Right lobe of liver (tissue), 6 donors: ENCODE measurements at regions not wholly inside any gene's neighbourhood (a gene's known extent, or its start where the extent isn't known, plus 50 kb on each side); places are given as distances from the start of the nearest gene placed in this dataset.

Experiments
- ATAC-seq, 4 donors: fragments of 200-7000 bp; cut with Tn5 transposase; one replicate each; pipeline ENCODE4 v1.9.1; 2020; ENCODE audit warnings: mild to moderate bottlenecking in 4 of 4, moderate library complexity in 4 of 4
- DNase-seq, 3 donors: peaks; one replicate each; pipeline ENCODE4 v3.0.0-alpha.2; 2020
- H3K27ac ChIP-seq, 3 donors: fragments of 200-600 bp; one replicate each; pipeline ENCODE4 v1.8.0; 2022
- H3K27me3 ChIP-seq, 2 donors: fragments of 200-600 bp; one replicate each; pipeline ENCODE4 v1.8.0; 2022
- H3K36me3 ChIP-seq, 4 donors: fragments of 200-600 bp; sonication (generic) in 1 of 4; one replicate each; pipeline versions ENCODE4 v1.5.1 to v1.8.0; 2017 to 2022; ENCODE audit warnings: control low read depth in 1 of 4
- H3K4me1 ChIP-seq, 4 donors: fragments of 200-600 bp; sonication (generic) in 1 of 4; one replicate each; pipeline versions ENCODE4 v1.5.1 to v1.8.0; 2017 to 2022; ENCODE audit warnings: control low read depth in 1 of 4
- H3K4me3 ChIP-seq, 3 donors: fragments of 200-600 bp; one replicate each; pipeline ENCODE4 v1.8.0; 2022
- H3K9me3 ChIP-seq, 4 donors: fragments of 200-600 bp; sonication (generic) in 1 of 4; one replicate each; pipeline versions ENCODE4 v1.5.1 to v1.8.0; 2017 to 2022; ENCODE audit warnings: control low read depth in 1 of 4
- POLR2A ChIP-seq: fragments of 450-650 bp; IDR thresholded peaks from one replicate; pipeline ENCODE4 v1.6.1; 2017; ENCODE audit warnings: antibody characterized with exemption, mild to moderate bottlenecking
- WGBS: methylation state at CpG from one replicate; pipeline ENCODE4 v1.1.6; 2018; ENCODE audit warnings: low coverage, low lambda C conversion rate; ENCODE audit not compliant: insufficient coverage; ENCODE audit errors: missing lambda C conversion rate; 5-methylcytosine and 5-hydroxymethylcytosine counted together
- intact Hi-C, 2 donors: fragments of 100-400 bp; cut with DNase I; formaldehyde crosslinking; loops; one replicate each; pipeline versions ENCODE4 v1.11.2 to v1.14.1; 2022
- TF ChIP-seq, protein P1 (sequence below), 4 donors: fragments of 200-600 bp in 3 of 4; fragments of 450-650 bp in 1 of 4; IDR thresholded peaks; one replicate each; pipeline versions ENCODE4 v1.5.1 to v1.8.0; 2016 to 2022; ENCODE audit warnings: antibody characterized with exemption in 4 of 4, mild to moderate bottlenecking in 2 of 4
- donor health status: DM: no; HTN: yes; CAD: no.
- donor health status: DM: no; HTN: no; CAD: no.
- donor health status: DM: no; HTN: no; CAD: no.
- donor health status: DM: no; HTN: yes; CAD: no.
- donor health status: DM: no; HTN: yes; CAD: no.

DNA sequence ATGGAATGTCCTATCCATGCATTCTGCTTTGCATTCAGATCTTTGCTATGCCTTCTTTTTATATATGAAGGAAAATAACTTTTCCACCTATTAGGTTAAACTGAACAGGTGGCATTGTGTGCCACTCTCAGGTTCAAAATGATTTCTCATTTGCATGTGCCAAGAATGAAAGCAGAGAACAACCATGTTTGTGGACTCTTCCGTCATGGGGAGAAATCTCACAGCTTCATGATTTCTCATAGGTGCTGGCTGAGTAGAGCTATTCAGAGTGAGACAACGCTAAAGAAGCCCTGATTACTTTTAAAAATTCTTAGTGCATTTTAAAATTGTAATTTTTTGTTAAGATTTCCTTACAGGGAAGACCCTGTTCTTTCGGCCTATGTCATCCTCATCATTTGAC, 472.1 kb downstream of the RASEF start:
- Histone ChIP-seq H3K9me3 (no peaks in the 10 kb centered on the region), H3K36me3 (no peaks in the 10 kb centered on the region), H3K4me3 (no peak overlapping the region), H3K4me1 (peaks cover 0 to 4% (median 0%) of the 10 kb centered on the region in 4 donors), H3K27ac (no peak overlapping the region), H3K27me3 (no peaks in the 10 kb centered on the region)
- no peak for ATAC-seq
- DNase-seq: no peak
- intact Hi-C loops: no loop called here
- TF ChIP-seq POLR2A: no peak
- TF ChIP-seq, protein P1, sequence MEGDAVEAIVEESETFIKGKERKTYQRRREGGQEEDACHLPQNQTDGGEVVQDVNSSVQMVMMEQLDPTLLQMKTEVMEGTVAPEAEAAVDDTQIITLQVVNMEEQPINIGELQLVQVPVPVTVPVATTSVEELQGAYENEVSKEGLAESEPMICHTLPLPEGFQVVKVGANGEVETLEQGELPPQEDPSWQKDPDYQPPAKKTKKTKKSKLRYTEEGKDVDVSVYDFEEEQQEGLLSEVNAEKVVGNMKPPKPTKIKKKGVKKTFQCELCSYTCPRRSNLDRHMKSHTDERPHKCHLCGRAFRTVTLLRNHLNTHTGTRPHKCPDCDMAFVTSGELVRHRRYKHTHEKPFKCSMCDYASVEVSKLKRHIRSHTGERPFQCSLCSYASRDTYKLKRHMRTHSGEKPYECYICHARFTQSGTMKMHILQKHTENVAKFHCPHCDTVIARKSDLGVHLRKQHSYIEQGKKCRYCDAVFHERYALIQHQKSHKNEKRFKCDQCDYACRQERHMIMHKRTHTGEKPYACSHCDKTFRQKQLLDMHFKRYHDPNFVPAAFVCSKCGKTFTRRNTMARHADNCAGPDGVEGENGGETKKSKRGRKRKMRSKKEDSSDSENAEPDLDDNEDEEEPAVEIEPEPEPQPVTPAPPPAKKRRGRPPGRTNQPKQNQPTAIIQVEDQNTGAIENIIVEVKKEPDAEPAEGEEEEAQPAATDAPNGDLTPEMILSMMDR (IDR thresholded peaks at IDR 0.05): no peak
- WGBS: 84% methylated on average over 3 of the region's 3 CpGs

DNA sequence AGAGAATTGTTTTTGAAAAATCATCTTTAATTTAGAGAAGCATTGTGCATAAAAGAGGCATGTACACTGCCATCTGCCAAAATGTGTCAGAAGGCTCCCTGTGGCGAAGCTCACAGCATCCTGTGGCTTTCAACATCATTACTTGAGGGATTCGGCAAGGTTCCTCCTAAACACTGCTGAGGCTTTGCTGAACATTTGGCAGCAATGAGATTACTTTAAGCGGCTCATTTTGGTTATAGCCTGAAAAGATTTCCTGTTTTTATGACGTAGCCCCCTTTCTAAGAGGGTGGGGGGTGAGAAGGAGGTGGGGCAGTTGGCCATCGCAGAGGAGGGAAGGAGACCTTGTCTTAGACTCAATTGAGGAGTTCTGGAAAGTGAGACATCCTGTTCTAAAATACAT, 469.4 kb downstream of the RASEF start:
- Histone ChIP-seq H3K4me3 (no peak overlapping the region), H3K27me3 (no peaks in the 10 kb centered on the region), H3K9me3 (no peaks in the 10 kb centered on the region), H3K36me3 (no peaks in the 10 kb centered on the region), H3K4me1 (peaks cover 0 to 26% (median 5%) of the 10 kb centered on the region in 4 donors), H3K27ac (no peak overlapping the region)
- TF ChIP-seq, protein P1 (IDR thresholded peaks at IDR 0.05): no peak
- TF ChIP-seq POLR2A: no peak
- ATAC-seq: no peak
- intact Hi-C loops: no loop called here
- 69% methylated on average over 5 of the region's 5 CpGs for WGBS
- DNase-seq: no peak

DNA sequence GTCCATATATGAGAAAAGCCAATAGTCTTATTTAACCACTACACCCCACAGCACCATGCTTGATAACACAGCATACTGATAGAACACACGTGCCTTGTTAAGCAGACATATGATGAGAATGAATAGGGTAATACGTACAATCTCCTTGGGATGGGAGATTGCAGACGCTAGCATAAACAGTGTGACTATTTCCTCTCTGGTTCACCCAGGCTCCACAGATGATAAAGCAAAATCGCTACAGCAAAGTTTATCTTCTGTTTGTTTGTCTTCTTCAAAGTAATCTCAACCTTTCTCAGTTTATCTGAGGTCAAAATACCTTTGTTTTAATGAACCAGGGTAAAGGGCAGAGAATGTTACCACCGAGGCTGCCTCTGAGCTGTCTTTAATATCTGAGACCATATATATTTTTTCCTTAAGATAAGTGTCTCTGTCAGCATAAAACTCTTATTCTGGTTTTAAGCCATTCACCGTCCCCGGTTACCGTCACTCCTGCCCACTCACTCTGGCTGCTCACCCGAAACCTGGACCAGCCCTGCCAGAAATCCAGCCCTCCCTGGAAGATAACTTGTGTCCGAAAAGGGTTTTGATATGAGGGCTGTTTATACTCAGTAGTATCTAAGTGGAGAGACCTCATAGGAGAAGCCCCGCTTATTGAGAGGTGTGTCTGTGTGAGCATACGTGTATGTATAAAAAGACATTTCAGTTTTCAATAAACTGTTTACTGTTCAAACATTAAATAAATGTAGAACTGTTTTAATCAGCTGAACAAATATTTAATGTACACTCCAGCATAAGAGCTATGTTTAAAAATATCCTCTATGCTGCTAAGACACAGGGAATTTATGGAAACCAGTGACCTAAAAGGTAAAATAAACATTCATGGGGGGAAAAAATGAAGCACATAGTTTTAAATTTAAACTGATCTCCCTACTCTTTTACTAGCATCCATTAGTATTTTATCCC, 465.4 kb downstream of the RASEF start:
- peak in 1 of 3 donors; percentile 23 for DNase-seq
- TF ChIP-seq POLR2A: no peak
- TF ChIP-seq, protein P1 (IDR thresholded peaks at IDR 0.05): no peak
- H3K4me3 ChIP-seq: peak overlapping the region in 2 of 3 donors; percentile 3 to 26
- no peaks in the 10 kb centered on the region for H3K36me3 ChIP-seq
- 11% methylated on average over 12 of the region's 12 CpGs for WGBS
- H3K4me1 ChIP-seq: peaks cover 0 to 60% (median 15%) of the 10 kb centered on the region in 4 donors
- H3K27me3 ChIP-seq: no peaks in the 10 kb centered on the region
- peak overlapping the region; percentile 69 to 94 (median 86) for H3K27ac ChIP-seq
- ATAC-seq: peak; percentile 68 to 80 (median 74)
- H3K9me3 ChIP-seq: no peaks in the 10 kb centered on the region
- intact Hi-C loops: no loop called here

DNA sequence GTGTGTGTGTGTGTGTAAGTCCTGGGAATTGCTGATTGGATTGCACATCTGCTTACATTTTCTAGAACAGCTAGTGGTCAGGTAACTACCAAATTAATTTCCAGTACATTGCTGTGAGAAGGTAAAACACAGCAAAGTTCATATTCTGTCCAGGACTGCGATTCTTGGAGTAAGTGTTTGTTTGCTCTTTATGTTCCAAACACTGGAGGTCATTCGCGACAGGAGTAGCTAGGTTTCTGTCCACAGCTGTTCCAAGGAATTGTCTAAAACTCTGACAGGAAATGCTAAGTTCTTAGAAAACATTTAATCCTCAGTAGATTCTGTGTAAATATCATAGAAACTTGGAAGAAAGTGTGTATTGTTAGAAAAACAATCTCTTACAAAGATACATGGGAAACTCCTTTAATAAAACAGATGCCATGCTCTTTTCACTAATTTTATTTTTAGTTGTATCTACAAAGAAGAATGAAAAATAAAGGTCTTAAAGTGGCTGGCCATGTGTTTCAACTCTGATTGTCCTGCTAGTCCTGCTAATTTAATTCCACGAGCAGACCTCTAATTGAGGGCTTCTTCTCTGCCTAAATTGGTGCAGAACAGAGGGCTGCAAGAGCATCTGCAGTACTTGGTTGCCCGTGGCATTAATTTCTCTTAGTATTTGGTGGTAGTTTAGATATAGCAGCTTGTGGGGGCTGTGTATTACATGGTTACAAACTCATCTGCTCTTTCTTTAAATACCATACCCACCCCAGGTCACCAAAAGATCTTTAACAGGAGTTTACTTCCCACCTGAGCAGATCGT, 464.5 kb downstream of the RASEF start:
- Histone ChIP-seq H3K27ac (peak overlapping the region; percentile 13 to 94 (median 48)), H3K4me1 (peaks cover 0 to 60% (median 15%) of the 10 kb centered on the region in 4 donors), H3K36me3 (no peaks in the 10 kb centered on the region), H3K9me3 (no peaks in the 10 kb centered on the region), H3K27me3 (no peaks in the 10 kb centered on the region), H3K4me3 (no peak overlapping the region)
- intact Hi-C loops: no loop called here
- DNase-seq (no peak), ATAC-seq (no peak)
- 60% methylated on average over 6 of the region's 6 CpGs for WGBS
- TF ChIP-seq, protein P1 (IDR thresholded peaks at IDR 0.05): no peak
- no peak for TF ChIP-seq POLR2A
